Neuron (in vitro differentiated cells): ENCODE measurements at regions not wholly inside any gene's neighbourhood (a gene's known extent, or its start where the extent isn't known, plus 50 kb on each side); places are given as distances from the start of the nearest gene placed in this dataset.

Experiments
- H2AFZ ChIP-seq: one replicate; pipeline ENCODE4 v1.6.1; 2013; ENCODE audit warnings: low read depth, mild to moderate bottlenecking, inconsistent platforms, low read length, moderate library complexity
- H3K27me3 ChIP-seq: one replicate; pipeline ENCODE4 v1.6.1; 2013; ENCODE audit warnings: low read length; ENCODE audit not compliant: insufficient read depth
- H3K36me3 ChIP-seq: one replicate; pipeline ENCODE4 v1.6.1; 2013; ENCODE audit warnings: low read length; ENCODE audit not compliant: insufficient read depth
- H3K4me1 ChIP-seq: one replicate; pipeline ENCODE4 v1.6.1; 2013; ENCODE audit warnings: low read length; ENCODE audit not compliant: insufficient read depth
- H3K4me3 ChIP-seq: 2 replicates; pipeline ENCODE4 v1.5.1; 2013; ENCODE audit warnings: mild to moderate bottlenecking, low read length, moderate library complexity
- H3K9me3 ChIP-seq: one replicate; pipeline ENCODE4 v1.6.1; 2013; ENCODE audit warnings: low read length

DNA sequence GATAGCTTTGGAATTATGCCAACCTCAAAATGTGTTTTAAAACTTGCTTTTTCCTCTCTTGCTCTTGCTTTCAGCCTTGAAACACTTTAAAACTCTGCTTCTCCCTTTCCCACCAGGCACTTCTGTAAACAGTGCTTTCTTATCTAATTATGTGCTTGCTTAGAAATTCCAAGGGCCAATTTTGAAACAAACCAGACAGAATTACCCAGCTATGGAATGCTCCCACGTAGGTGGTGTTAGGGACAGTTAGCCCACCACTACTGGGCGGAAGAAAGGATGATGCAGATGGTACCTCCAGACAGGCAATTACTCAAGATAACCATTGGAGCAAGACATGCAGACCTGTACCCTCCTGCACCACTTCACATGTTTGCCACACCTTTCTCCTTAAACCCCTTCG lies 523.0 kb upstream of the PTPRD start:
- no peak overlapping the region for H2AFZ ChIP-seq
- no peaks in the 10 kb centered on the region for H3K9me3 ChIP-seq
- no peaks in the 10 kb centered on the region for H3K27me3 ChIP-seq
- H3K36me3 ChIP-seq, result no peaks in the 10 kb centered on the region
- H3K4me3 ChIP-seq, result no peak overlapping the region
- no peaks in the 10 kb centered on the region for H3K4me1 ChIP-seq

- no peaks in the 10 kb centered on the region for H3K9me3 ChIP-seq
- no peaks in the 10 kb centered on the region for H3K27me3 ChIP-seq
- no peak overlapping the region for H2AFZ ChIP-seq
- no peaks in the 10 kb centered on the region for H3K36me3 ChIP-seq
- no peaks in the 10 kb centered on the region for H3K4me1 ChIP-seq
- no peak overlapping the region for H3K4me3 ChIP-seq
These were observed 528.6 kb upstream of the PTPRD start for GRCh38 chr9:11141357-11141756.

- H3K36me3 ChIP-seq, result no peaks in the 10 kb centered on the region
- H2AFZ ChIP-seq, result no peak overlapping the region
- no peaks in the 10 kb centered on the region for H3K27me3 ChIP-seq
- no peaks in the 10 kb centered on the region for H3K9me3 ChIP-seq
- no peaks in the 10 kb centered on the region for H3K4me1 ChIP-seq
- H3K4me3 ChIP-seq, result no peak overlapping the region
These were observed 530.4 kb upstream of the PTPRD start for GRCh38 chr9:11142965-11143738.

GRCh38 chr9:11144746-11145145 lies 531.9 kb upstream of the PTPRD start:
- Histone ChIP-seq H2AFZ (no peak overlapping the region), H3K4me3 (no peak overlapping the region), H3K4me1 (no peaks in the 10 kb centered on the region), H3K27me3 (no peaks in the 10 kb centered on the region), H3K9me3 (no peaks in the 10 kb centered on the region), H3K36me3 (no peaks in the 10 kb centered on the region)

GRCh38 chr9:11148189-11148588 lies 535.4 kb upstream of the PTPRD start:
- Histone ChIP-seq H2AFZ (no peak overlapping the region), H3K27me3 (no peaks in the 10 kb centered on the region), H3K4me1 (no peaks in the 10 kb centered on the region), H3K36me3 (no peaks in the 10 kb centered on the region), H3K9me3 (no peaks in the 10 kb centered on the region), H3K4me3 (no peak overlapping the region)

- no peaks in the 10 kb centered on the region for H3K36me3 ChIP-seq
- no peaks in the 10 kb centered on the region for H3K27me3 ChIP-seq
- no peak overlapping the region for H2AFZ ChIP-seq
- no peaks in the 10 kb centered on the region for H3K9me3 ChIP-seq
- no peaks in the 10 kb centered on the region for H3K4me1 ChIP-seq
- no peak overlapping the region for H3K4me3 ChIP-seq
These were observed 536.3 kb upstream of the PTPRD start for GRCh38 chr9:11149065-11149464.

GRCh38 chr9:11158063-11158462 lies 545.3 kb upstream of the PTPRD start:
- H3K36me3 ChIP-seq, result no peaks in the 10 kb centered on the region
- H3K27me3 ChIP-seq, result no peaks in the 10 kb centered on the region
- no peak overlapping the region for H3K4me3 ChIP-seq
- H3K9me3 ChIP-seq, result no peaks in the 10 kb centered on the region
- no peak overlapping the region for H2AFZ ChIP-seq
- no peaks in the 10 kb centered on the region for H3K4me1 ChIP-seq

- Histone ChIP-seq H3K9me3 (no peaks in the 10 kb centered on the region), H3K4me1 (no peaks in the 10 kb centered on the region), H3K36me3 (no peaks in the 10 kb centered on the region), H2AFZ (no peak overlapping the region), H3K4me3 (no peak overlapping the region), H3K27me3 (no peaks in the 10 kb centered on the region)
These were observed 545.9 kb upstream of the PTPRD start for GRCh38 chr9:11158676-11159075.

GRCh38 chr9:11159318-11159862 lies 546.6 kb upstream of the PTPRD start:
- Histone ChIP-seq H3K4me3 (no peak overlapping the region), H2AFZ (no peak overlapping the region), H3K4me1 (no peaks in the 10 kb centered on the region), H3K27me3 (no peaks in the 10 kb centered on the region), H3K36me3 (no peaks in the 10 kb centered on the region), H3K9me3 (no peaks in the 10 kb centered on the region)

- Histone ChIP-seq H3K36me3 (no peaks in the 10 kb centered on the region), H2AFZ (no peak overlapping the region), H3K9me3 (no peaks in the 10 kb centered on the region), H3K27me3 (no peaks in the 10 kb centered on the region), H3K4me3 (no peak overlapping the region), H3K4me1 (no peaks in the 10 kb centered on the region)
These were observed 551.0 kb upstream of the PTPRD start for GRCh38 chr9:11163843-11164242.

DNA sequence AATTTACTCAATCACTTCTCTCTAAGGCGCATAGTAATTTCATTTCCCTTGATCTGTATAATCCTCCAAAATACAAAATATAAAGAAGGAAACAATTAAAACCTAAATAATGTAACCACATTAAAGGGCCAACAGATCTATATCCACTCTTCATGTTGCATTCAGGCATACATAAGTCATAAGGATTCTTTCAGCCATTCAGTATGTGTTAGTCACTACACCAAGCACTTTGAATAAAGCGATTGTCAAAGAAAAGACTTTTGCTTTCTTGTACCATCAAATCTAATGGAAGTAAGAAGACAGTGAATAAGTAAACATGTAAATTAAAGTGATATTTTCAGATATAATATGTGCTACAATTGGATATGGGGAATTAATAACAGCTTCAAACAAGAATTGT lies 569.2 kb upstream of the PTPRD start:
- Histone ChIP-seq H3K9me3 (no peaks in the 10 kb centered on the region), H2AFZ (no peak overlapping the region), H3K4me3 (no peak overlapping the region), H3K27me3 (no peaks in the 10 kb centered on the region), H3K4me1 (no peaks in the 10 kb centered on the region), H3K36me3 (no peaks in the 10 kb centered on the region)

- Histone ChIP-seq H3K4me1 (no peaks in the 10 kb centered on the region), H3K27me3 (no peaks in the 10 kb centered on the region), H3K9me3 (no peaks in the 10 kb centered on the region), H3K36me3 (no peaks in the 10 kb centered on the region), H3K4me3 (no peak overlapping the region), H2AFZ (no peak overlapping the region)
These were observed 577.9 kb upstream of the PTPRD start for GRCh38 chr9:11190719-11191118.

- Histone ChIP-seq H3K27me3 (no peaks in the 10 kb centered on the region), H3K36me3 (no peaks in the 10 kb centered on the region), H3K9me3 (no peaks in the 10 kb centered on the region), H3K4me1 (no peaks in the 10 kb centered on the region), H3K4me3 (no peak overlapping the region), H2AFZ (no peak overlapping the region)
These were observed 580.2 kb upstream of the PTPRD start for GRCh38 chr9:11192993-11193392.

GRCh38 chr9:11194246-11194645 lies 581.4 kb upstream of the PTPRD start:
- Histone ChIP-seq H3K9me3 (no peaks in the 10 kb centered on the region), H3K36me3 (no peaks in the 10 kb centered on the region), H3K27me3 (no peaks in the 10 kb centered on the region), H2AFZ (no peak overlapping the region), H3K4me1 (no peaks in the 10 kb centered on the region), H3K4me3 (no peak overlapping the region)
